ENCODE measurements at regions not wholly inside any gene's neighbourhood (a gene's known extent, or its start where the extent isn't known, plus 50 kb on each side); places are given as distances from the start of the nearest gene placed in this dataset.

DNA sequence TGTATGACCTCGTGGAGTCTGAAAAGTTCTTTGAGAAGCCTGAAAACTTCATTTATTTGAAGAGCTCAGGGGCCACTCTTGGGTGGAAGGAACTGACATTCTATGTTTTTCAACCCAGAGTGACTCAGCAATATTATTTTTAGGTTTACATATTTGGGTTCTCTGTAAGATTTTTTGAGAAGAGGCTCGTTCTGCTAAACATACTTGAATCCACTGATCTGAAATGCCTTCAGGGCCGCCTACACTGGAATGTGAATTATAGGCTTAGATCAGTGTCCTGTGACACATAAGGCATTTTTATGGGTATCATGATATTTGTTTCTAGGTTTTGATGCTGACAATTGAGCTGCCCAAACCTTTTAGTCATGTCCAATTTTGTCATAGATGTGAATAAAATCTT, 86.2 kb downstream of the PSAT1 start:
- Mint-ChIP-seq H3K4me3 (no peak overlapping the region), H3K9me3 (no peaks in the 10 kb centered on the region), H3K27ac (no peak overlapping the region), H3K4me1 (ENCODE audit: low read depth in 2 of 2) (no peaks in the 10 kb centered on the region), H3K36me3 (no peaks in the 10 kb centered on the region), H3K27me3 (peaks cover 7 to 29% of the 10 kb centered on the region in 2 donors)
- ATAC-seq (no peak), DNase-seq (ENCODE audit: low spot score) (no peak)

DNA sequence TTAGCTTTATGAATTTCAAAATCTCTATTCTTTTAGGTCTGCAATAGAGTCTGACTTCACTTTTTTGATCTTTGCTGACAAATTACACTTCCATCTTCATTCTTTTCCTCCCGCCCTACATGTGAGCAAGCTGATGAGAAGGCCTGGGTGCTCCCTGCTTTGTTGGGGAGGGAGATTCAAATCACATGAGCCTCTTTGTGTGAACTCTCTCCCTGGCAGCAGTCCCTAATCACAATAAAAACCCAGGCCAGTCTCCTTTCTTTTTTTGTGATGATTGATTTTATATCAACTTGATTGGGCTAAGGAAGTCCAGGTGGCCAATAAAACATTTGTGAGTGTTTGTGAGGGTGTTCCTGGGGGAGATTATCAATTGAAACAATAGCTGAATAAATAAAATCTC, 89.4 kb downstream of the PSAT1 start:
- no peaks in the 10 kb centered on the region for H3K4me1 Mint-ChIP-seq (ENCODE audit: low read depth in 2 of 2)
- DNase-seq (ENCODE audit: low spot score) (no peak), ATAC-seq (no peak)
- H3K36me3 Mint-ChIP-seq, result no peaks in the 10 kb centered on the region
- no peaks in the 10 kb centered on the region for H3K9me3 Mint-ChIP-seq
- H3K27ac Mint-ChIP-seq, result no peak overlapping the region
- peaks cover 5 to 12% of the 10 kb centered on the region in 2 donors for H3K27me3 Mint-ChIP-seq
- no peak overlapping the region for H3K4me3 Mint-ChIP-seq

DNA sequence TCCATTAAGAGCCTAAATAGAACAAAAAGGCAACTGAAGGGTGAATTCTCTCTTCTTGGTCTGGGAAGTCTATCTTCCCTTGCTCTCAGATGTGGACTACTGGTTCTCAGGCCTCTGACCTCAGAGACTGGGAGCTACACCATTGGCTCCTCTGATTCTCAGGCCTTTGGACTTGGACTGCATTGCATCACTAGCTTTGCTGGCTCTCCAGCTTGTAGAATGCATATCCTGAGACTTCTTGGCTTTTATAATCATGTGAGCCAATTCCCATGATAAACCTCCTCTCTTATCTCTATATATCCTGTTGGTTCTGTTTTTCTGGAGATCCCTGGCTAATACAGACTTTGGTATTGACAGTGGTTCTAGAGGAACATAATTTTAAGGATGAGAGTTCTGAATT, 89.8 kb downstream of the PSAT1 start:
- Mint-ChIP-seq H3K9me3 (no peaks in the 10 kb centered on the region), H3K4me1 (ENCODE audit: low read depth in 2 of 2) (no peaks in the 10 kb centered on the region), H3K27me3 (peaks cover 5 to 10% of the 10 kb centered on the region in 2 donors), H3K4me3 (no peak overlapping the region), H3K27ac (no peak overlapping the region), H3K36me3 (no peaks in the 10 kb centered on the region)
- ATAC-seq (no peak), DNase-seq (ENCODE audit: low spot score) (no peak)

DNA sequence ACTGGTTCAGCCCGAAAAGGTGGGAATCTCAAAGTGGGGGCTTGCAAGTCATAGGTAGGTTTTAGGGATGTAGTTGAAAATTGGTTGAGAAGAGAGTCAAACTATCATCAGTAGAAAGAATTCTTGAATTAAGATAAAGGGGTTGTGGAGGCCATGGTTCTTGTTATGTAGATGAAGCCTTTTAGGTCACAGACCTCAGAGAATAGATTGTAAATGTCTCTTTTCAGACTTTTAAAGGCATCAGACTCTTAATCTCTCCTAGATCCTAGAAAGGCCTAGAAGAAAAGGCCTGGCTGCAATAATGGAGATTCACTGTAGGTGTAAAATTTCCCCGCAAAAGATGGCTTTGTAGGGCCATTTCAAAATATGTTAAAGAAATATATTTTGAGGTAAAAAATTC, 96.4 kb downstream of the PSAT1 start:
- no peak overlapping the region for H3K4me3 Mint-ChIP-seq

DNA sequence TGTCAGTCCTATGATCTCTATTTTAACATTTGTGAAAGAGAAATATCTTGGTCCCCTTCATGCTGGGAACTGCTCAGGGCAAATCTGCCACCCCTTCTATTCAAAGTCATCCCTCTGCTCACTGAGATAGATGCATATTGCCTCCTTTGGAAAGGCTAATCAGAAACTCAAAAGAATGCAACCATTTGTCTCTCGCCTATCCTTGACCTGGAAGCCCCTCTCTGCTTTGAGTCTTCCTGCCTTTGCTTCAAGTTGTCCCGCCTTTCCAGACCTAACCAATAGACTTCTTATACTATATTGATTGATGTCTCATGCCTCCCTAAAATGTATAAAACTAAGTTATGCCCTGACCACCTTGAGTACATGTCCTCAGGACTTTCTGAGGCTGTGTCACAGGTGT, 97.0 kb downstream of the PSAT1 start:
- H3K27ac Mint-ChIP-seq, result no peak overlapping the region
- H3K9me3 Mint-ChIP-seq, result no peaks in the 10 kb centered on the region

More for the DNA sequence above, 96.4 kb downstream of the PSAT1 start:
- DNase-seq (ENCODE audit: low spot score), result no peak
- H3K27me3 Mint-ChIP-seq, result peaks cover 5 to 6% of the 10 kb centered on the region in 2 donors
- H3K36me3 Mint-ChIP-seq, result no peaks in the 10 kb centered on the region
- H3K9me3 Mint-ChIP-seq, result no peaks in the 10 kb centered on the region
- no peak overlapping the region for H3K27ac Mint-ChIP-seq
- no peak for ATAC-seq
- no peaks in the 10 kb centered on the region for H3K4me1 Mint-ChIP-seq (ENCODE audit: low read depth in 2 of 2)

DNA sequence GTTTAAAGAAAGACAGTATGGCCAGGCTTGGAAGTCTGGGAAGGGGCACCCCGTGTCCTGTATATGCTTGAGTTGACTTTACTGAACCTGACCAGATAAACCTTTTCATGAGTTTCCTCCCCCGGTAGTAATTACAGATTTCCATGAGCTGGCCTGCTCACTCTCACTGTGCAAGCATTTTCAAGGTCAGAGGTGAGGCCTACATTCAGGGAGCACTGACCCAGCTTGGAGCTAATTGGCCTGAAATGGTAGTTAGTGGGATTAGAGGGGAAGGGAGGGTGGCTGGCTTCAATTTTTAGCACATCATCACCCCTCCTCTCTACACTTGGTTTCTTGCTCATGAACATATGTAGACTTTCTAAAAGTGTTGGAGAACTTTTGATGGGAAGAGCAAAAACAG, 99.2 kb downstream of the PSAT1 start:
- DNase-seq (ENCODE audit: low spot score), result no peak
- Mint-ChIP-seq H3K4me3 (no peak overlapping the region), H3K27me3 (peaks cover 3 to 6% of the 10 kb centered on the region in 2 donors), H3K27ac (no peak overlapping the region), H3K9me3 (no peaks in the 10 kb centered on the region), H3K4me1 (ENCODE audit: low read depth in 2 of 2) (no peaks in the 10 kb centered on the region), H3K36me3 (no peaks in the 10 kb centered on the region)
- ATAC-seq, result no peak

More for the DNA sequence above, 97.0 kb downstream of the PSAT1 start:
- no peak overlapping the region for H3K4me3 Mint-ChIP-seq
- H3K27me3 Mint-ChIP-seq, result peaks cover 6% of the 10 kb centered on the region in 2 donors
- no peaks in the 10 kb centered on the region for H3K4me1 Mint-ChIP-seq (ENCODE audit: low read depth in 2 of 2)
- no peak for DNase-seq (ENCODE audit: low spot score)
- no peak for ATAC-seq
- H3K36me3 Mint-ChIP-seq, result no peaks in the 10 kb centered on the region

DNA sequence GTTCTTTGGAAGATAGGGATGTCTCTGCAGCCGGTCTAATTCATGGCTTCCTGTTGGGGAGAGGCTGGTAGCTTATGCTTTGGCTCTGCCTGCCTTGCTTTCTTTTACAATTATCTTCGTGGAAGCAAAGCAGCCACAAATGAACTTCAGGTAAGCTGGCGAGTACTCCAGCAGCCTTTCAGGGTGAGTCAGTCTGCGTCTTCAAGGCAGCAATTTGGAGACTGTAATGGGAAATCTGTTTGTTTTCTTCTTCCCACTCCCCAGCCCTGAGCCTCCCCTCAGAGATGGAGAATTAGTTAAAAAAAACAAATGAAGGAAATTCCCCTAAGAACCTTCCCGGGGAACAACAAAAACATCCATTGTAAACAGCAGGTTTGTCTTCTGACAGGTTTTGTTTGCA, 100.1 kb downstream of the PSAT1 start:
- Mint-ChIP-seq H3K4me1 (ENCODE audit: low read depth in 2 of 2) (no peaks in the 10 kb centered on the region), H3K4me3 (no peak overlapping the region), H3K36me3 (no peaks in the 10 kb centered on the region), H3K27ac (no peak overlapping the region), H3K27me3 (peaks cover 3 to 6% of the 10 kb centered on the region in 2 donors), H3K9me3 (no peaks in the 10 kb centered on the region)
- ATAC-seq (no peak), DNase-seq (ENCODE audit: low spot score) (no peak)

DNA sequence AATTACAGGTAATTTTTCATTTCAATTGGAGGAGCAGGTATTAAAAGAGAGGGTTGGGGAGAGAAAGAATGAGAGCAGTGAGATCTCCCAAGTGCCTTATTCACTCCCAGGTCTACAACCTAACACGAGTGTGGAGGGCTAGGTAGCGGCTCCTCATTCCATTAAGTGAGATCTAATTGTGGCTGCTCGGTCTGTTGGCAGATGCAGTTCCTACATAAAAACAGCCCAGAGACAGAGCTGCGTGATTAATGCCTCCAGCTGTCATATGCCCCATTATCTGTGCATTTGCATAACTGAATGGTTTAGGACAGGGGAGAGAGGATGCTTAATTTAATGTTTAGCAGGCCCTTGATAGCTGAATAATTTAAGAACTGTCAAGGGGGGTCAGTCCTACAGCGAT, 100.5 kb downstream of the PSAT1 start:
- ATAC-seq, result no peak
- no peaks in the 10 kb centered on the region for H3K4me1 Mint-ChIP-seq (ENCODE audit: low read depth in 2 of 2)
- H3K27me3 Mint-ChIP-seq, result peaks cover 3 to 6% of the 10 kb centered on the region in 2 donors
- no peak for DNase-seq (ENCODE audit: low spot score)
- no peaks in the 10 kb centered on the region for H3K9me3 Mint-ChIP-seq
- no peak overlapping the region for H3K4me3 Mint-ChIP-seq
- H3K27ac Mint-ChIP-seq, result no peak overlapping the region
- no peaks in the 10 kb centered on the region for H3K36me3 Mint-ChIP-seq

DNA sequence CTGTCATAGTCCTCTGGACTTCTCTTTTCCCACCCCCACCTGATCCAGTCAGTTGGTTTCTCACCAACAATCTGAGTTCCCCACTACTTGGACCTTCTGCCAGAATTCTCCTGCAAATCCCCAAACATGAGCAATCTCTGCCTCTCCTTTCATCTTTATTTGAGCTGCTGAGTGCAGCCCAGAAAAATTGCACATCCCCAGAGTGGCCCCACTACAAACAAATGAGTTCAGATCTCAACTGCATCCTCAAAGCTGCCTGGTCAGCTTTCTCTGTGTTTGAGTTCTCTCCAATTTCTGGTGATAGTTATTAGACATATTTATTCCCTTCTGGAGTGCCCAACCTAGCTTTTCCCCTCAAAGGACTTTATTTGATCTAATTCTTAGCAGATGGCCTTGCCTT, 102.2 kb downstream of the PSAT1 start:
- Mint-ChIP-seq H3K36me3 (no peaks in the 10 kb centered on the region), H3K27ac (no peak overlapping the region), H3K9me3 (no peaks in the 10 kb centered on the region), H3K27me3 (peaks cover 5 to 6% of the 10 kb centered on the region in 2 donors), H3K4me1 (ENCODE audit: low read depth in 2 of 2) (no peaks in the 10 kb centered on the region), H3K4me3 (no peak overlapping the region)
- DNase-seq (ENCODE audit: low spot score) (no peak), ATAC-seq (no peak)

DNA sequence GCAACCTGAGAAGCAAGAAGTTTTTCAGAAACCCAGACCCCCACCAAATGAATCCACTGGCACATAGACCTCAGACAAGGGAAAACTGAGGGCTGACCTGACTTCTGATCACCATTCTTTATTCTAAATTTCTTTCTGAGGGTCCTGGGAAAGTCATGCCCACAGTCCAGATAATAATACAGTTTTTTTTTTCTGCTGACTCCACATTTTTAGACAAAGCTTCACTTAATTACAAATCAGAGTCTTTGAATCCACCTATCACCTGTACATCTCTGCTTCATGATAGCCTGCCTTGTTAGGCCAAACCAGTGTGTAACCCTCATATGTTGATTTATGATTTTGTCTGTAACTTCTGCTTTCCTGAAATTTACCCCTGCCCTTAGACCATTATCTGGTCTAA, 103.6 kb downstream of the PSAT1 start:
- no peaks in the 10 kb centered on the region for H3K36me3 Mint-ChIP-seq
- H3K9me3 Mint-ChIP-seq, result no peaks in the 10 kb centered on the region
- H3K4me1 Mint-ChIP-seq (ENCODE audit: low read depth in 2 of 2), result no peaks in the 10 kb centered on the region
- DNase-seq (ENCODE audit: low spot score) (no peak), ATAC-seq (no peak)
- peaks cover 5 to 6% of the 10 kb centered on the region in 2 donors for H3K27me3 Mint-ChIP-seq
- no peak overlapping the region for H3K27ac Mint-ChIP-seq
- H3K4me3 Mint-ChIP-seq, result no peak overlapping the region

DNA sequence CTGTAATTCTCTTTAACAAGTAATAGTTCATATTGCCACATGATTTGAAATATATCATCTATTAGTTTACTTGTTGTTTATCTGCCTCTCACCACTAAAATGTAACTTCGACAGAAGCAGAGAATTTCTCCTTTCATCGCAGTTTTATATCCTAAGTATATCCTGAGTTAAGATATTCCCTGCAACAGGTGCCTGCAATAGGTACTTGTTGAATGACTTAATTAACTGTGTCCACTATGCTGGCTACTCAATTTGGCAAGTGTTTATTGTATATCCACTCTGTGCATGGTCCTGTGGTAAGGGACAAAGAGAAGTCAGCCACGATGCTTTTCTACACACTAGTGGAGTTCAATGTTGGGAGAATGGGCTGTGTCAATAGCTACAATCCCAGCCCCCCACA, 108.5 kb downstream of the PSAT1 start:
- DNase-seq (ENCODE audit: low spot score), result no peak
- H3K4me3 Mint-ChIP-seq, result no peak overlapping the region
- H3K27ac Mint-ChIP-seq, result no peak overlapping the region
- no peaks in the 10 kb centered on the region for H3K36me3 Mint-ChIP-seq
- H3K4me1 Mint-ChIP-seq (ENCODE audit: low read depth in 2 of 2), result no peaks in the 10 kb centered on the region
- peaks cover 4 to 20% of the 10 kb centered on the region in 2 donors for H3K27me3 Mint-ChIP-seq
- no peaks in the 10 kb centered on the region for H3K9me3 Mint-ChIP-seq
- no peak for ATAC-seq

DNA sequence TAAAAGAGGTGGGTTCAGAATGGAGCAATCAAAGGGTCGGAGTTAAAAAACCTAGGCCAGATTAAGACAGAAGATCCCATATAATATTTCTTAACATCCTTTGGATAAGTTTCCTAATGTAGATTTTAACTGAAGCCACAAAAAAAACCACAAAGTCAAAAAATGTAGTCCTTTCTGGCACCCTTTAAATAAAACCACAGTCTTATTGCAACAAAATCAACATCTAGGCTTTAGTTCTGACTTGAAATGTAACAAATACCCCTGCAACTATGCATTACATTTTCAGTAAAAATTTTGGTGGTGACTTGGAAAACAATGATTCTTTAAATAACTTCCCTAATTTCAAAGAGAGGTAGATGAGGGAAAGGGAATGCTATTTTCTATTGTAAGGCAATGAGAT, 109.2 kb downstream of the PSAT1 start:
- DNase-seq (ENCODE audit: low spot score) (no peak), ATAC-seq (no peak)
- Mint-ChIP-seq H3K36me3 (no peaks in the 10 kb centered on the region), H3K4me1 (ENCODE audit: low read depth in 2 of 2) (no peaks in the 10 kb centered on the region), H3K9me3 (no peaks in the 10 kb centered on the region), H3K27me3 (peaks cover 4 to 20% of the 10 kb centered on the region in 2 donors), H3K27ac (no peak overlapping the region), H3K4me3 (no peak overlapping the region)

DNA sequence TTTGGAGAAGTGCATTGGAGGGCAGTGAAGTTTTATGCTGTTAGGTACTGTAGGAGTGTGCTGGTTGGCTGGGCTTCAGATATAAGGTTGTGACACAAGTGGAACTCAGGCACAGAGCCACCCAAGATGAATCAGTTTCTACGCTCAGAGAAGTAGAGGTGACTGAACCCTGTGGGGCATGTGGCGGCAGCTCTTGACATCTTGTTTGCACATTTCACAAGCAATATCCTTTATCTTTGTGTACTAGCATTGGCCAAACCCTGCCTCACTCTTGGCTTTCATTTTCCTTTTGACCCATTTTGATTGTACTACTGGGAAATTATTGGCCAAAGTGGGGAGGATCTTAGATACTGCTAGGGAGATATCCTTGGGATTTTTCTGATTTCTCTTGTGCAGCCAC, 110.0 kb downstream of the PSAT1 start:
- DNase-seq (ENCODE audit: low spot score), result no peak
- Mint-ChIP-seq H3K27me3 (peaks cover 4 to 20% of the 10 kb centered on the region in 2 donors), H3K9me3 (no peaks in the 10 kb centered on the region), H3K27ac (no peak overlapping the region), H3K36me3 (no peaks in the 10 kb centered on the region), H3K4me1 (ENCODE audit: low read depth in 2 of 2) (no peaks in the 10 kb centered on the region), H3K4me3 (no peak overlapping the region)
- no peak for ATAC-seq

DNA sequence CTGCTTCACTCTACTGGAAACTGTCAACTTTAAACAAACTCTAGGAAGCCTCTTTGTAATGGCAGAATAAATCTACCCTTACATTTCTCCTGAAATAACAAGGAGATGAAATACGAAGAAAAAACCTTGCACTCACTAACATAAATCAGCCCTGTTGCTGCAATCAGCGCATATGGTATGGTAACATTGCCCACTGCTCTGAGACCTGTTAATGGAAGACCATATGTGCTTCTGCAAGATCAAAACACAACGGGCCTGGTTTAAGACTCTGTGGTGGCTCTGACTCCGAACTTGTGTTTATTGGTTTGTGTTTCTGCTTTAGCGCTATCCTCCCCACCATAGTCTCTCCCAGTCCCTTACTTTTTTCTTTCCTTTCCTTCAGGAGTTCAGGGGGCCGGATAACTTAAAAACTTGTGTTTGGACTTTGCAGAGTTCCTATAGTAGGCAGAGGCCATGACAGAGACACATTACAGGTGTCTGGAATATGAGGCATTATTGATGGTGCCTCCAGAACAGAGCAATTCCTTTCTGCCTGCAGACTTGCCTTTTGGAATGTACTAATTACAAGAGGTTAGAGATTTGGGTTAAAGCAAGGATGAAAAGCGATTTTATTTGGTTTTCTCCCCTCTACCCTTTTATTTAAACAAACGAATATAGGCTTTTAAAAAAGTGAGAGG, 110.8 kb downstream of the PSAT1 start:
- ATAC-seq (no peak), DNase-seq (ENCODE audit: low spot score) (no peak)
- Mint-ChIP-seq H3K4me1 (ENCODE audit: low read depth in 2 of 2) (no peaks in the 10 kb centered on the region), H3K9me3 (no peaks in the 10 kb centered on the region), H3K4me3 (no peak overlapping the region), H3K27me3 (peaks cover 4 to 20% of the 10 kb centered on the region in 2 donors), H3K36me3 (no peaks in the 10 kb centered on the region), H3K27ac (no peak overlapping the region)

DNA sequence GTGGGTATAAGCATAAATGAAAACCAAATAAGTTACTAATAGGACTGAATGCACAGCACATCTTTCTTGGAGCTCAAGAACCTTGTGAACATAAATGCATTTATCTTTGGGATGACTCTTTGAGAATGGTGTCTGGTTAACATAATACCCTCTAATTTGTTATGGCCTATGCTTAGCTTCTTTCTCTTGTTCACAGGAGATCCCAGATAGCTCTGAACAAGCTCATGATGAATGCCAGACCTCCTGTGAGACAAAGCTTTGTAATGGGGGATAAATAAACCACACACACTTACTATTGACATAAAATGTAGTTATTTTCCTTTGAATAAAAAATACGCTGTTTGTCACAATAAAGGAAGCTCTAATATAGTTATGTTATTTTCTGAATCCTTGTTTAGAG, 111.5 kb downstream of the PSAT1 start:
- Mint-ChIP-seq H3K9me3 (no peaks in the 10 kb centered on the region), H3K27me3 (peaks cover 2 to 20% of the 10 kb centered on the region in 2 donors), H3K4me1 (ENCODE audit: low read depth in 2 of 2) (no peaks in the 10 kb centered on the region), H3K36me3 (no peaks in the 10 kb centered on the region), H3K4me3 (no peak overlapping the region), H3K27ac (no peak overlapping the region)
- ATAC-seq, result no peak
- DNase-seq (ENCODE audit: low spot score), result no peak

Data from natural killer cell treated with Interleukin-12 subunit alpha and Interleukin-12 subunit beta and Interleukin-15 and Interleukin-18, amount 100 ng/mL, for 72 hours (primary cell).